ENCODE measurements at regions not wholly inside any gene's neighbourhood (a gene's known extent, or its start where the extent isn't known, plus 50 kb on each side); places are given as distances from the start of the nearest gene placed in this dataset.

GRCh38 chr18:72316497-72316896, 227.6 kb downstream of the CBLN2 start:
- no peak overlapping the region for H3K4me3 Mint-ChIP-seq
- H3K36me3 ChIP-seq (ENCODE audit: insufficient read depth, low read length): no peaks in the 10 kb centered on the region
- H3K27ac Mint-ChIP-seq: no peak overlapping the region
- H3K9me3 Mint-ChIP-seq: peaks cover 0 to 16% (median 11%) of the 10 kb centered on the region in 8 donors
- no peak overlapping the region for H3K4me3 ChIP-seq (ENCODE audit: low read length in 2 of 2)
- ChIA-PET POLR2A (ENCODE audit: partially characterized antibody) (no interaction called here), CTCF (ENCODE audit: partially characterized antibody) (no interaction called here)
- intact Hi-C loops (cut with micrococcal nuclease): no loop called here
- H3K36me3 Mint-ChIP-seq: no peaks in the 10 kb centered on the region
- no peaks in the 10 kb centered on the region for H3K4me1 Mint-ChIP-seq
- DNase-seq: no peak
- no peaks in the 10 kb centered on the region for H3K9me3 ChIP-seq (ENCODE audit: control insufficient read depth in 1 of 2, low read length in 2 of 2)
- no peaks in the 10 kb centered on the region for H3K27me3 ChIP-seq (ENCODE audit: insufficient read depth, low read length)
- no peak overlapping the region for H3K27ac ChIP-seq (ENCODE audit: low read depth, low read length)
- no peaks in the 10 kb centered on the region for H3K27me3 Mint-ChIP-seq
- H3K4me1 ChIP-seq (ENCODE audit: insufficient read depth, low read length): no peaks in the 10 kb centered on the region

GRCh38 chr18:72283148-72283925, 260.8 kb downstream of the CBLN2 start:
- no peaks in the 10 kb centered on the region for H3K36me3 Mint-ChIP-seq
- Histone ChIP-seq H3K27ac (ENCODE audit: low read depth, low read length) (no peak overlapping the region), H3K4me1 (ENCODE audit: insufficient read depth, low read length) (no peaks in the 10 kb centered on the region), H3K9me3 (ENCODE audit: control insufficient read depth in 1 of 2, low read length in 2 of 2) (no peaks in the 10 kb centered on the region), H3K36me3 (ENCODE audit: insufficient read depth, low read length) (no peaks in the 10 kb centered on the region), H3K4me3 (ENCODE audit: low read length in 2 of 2) (no peak overlapping the region), H3K27me3 (ENCODE audit: insufficient read depth, low read length) (no peaks in the 10 kb centered on the region)
- peaks cover 0 to 18% (median 9%) of the 10 kb centered on the region in 8 donors for H3K9me3 Mint-ChIP-seq
- no peak overlapping the region for H3K27ac Mint-ChIP-seq
- H3K27me3 Mint-ChIP-seq: no peaks in the 10 kb centered on the region
- intact Hi-C loops (cut with micrococcal nuclease): no loop called here
- ChIA-PET CTCF (ENCODE audit: partially characterized antibody) (no interaction called here), POLR2A (ENCODE audit: partially characterized antibody) (no interaction called here)
- no peak overlapping the region for H3K4me3 Mint-ChIP-seq
- no peak for DNase-seq
- H3K4me1 Mint-ChIP-seq: no peaks in the 10 kb centered on the region

GRCh38 chr18:72273025-72273424, 271.1 kb downstream of the CBLN2 start:
- no peak overlapping the region for H3K27ac Mint-ChIP-seq
- CTCF ChIA-PET (ENCODE audit: partially characterized antibody): no interaction called here
- POLR2A ChIA-PET (ENCODE audit: partially characterized antibody): no interaction called here

GRCh38 chr18:72261590-72261989, 282.6 kb downstream of the CBLN2 start:
- no peaks in the 10 kb centered on the region for H3K9me3 ChIP-seq (ENCODE audit: control insufficient read depth in 1 of 2, low read length in 2 of 2)
- H3K4me1 ChIP-seq (ENCODE audit: insufficient read depth, low read length): no peaks in the 10 kb centered on the region
- Mint-ChIP-seq H3K36me3 (no peaks in the 10 kb centered on the region), H3K4me3 (no peak overlapping the region), H3K27ac (no peak overlapping the region), H3K9me3 (peaks cover 0 to 10% (median 3%) of the 10 kb centered on the region in 8 donors), H3K27me3 (no peaks in the 10 kb centered on the region), H3K4me1 (no peaks in the 10 kb centered on the region)
- no peaks in the 10 kb centered on the region for H3K36me3 ChIP-seq (ENCODE audit: insufficient read depth, low read length)
- no peak overlapping the region for H3K4me3 ChIP-seq (ENCODE audit: low read length in 2 of 2)
- H3K27me3 ChIP-seq (ENCODE audit: insufficient read depth, low read length): no peaks in the 10 kb centered on the region
- CTCF ChIA-PET (ENCODE audit: partially characterized antibody): no interaction called here
- intact Hi-C loops (cut with micrococcal nuclease): no loop called here
- no peak for DNase-seq
- POLR2A ChIA-PET (ENCODE audit: partially characterized antibody): no interaction called here
- no peak overlapping the region for H3K27ac ChIP-seq (ENCODE audit: low read depth, low read length)

More at GRCh38 chr18:72273025-72273424, 271.1 kb downstream of the CBLN2 start:
- H3K27me3 Mint-ChIP-seq: no peaks in the 10 kb centered on the region
- Histone ChIP-seq H3K9me3 (ENCODE audit: control insufficient read depth in 1 of 2, low read length in 2 of 2) (no peaks in the 10 kb centered on the region), H3K36me3 (ENCODE audit: insufficient read depth, low read length) (no peaks in the 10 kb centered on the region), H3K27me3 (ENCODE audit: insufficient read depth, low read length) (no peaks in the 10 kb centered on the region), H3K4me1 (ENCODE audit: insufficient read depth, low read length) (no peaks in the 10 kb centered on the region), H3K27ac (ENCODE audit: low read depth, low read length) (no peak overlapping the region), H3K4me3 (ENCODE audit: low read length in 2 of 2) (no peak overlapping the region)
- no peak for DNase-seq
- no peaks in the 10 kb centered on the region for H3K4me1 Mint-ChIP-seq
- no peak overlapping the region for H3K4me3 Mint-ChIP-seq
- intact Hi-C loops (cut with micrococcal nuclease): no loop called here
- H3K9me3 Mint-ChIP-seq: peaks cover 4 to 29% (median 12%) of the 10 kb centered on the region in 8 donors
- H3K36me3 Mint-ChIP-seq: no peaks in the 10 kb centered on the region

GRCh38 chr18:72246076-72246475, 298.1 kb downstream of the CBLN2 start:
- Histone ChIP-seq H3K36me3 (ENCODE audit: insufficient read depth, low read length) (no peaks in the 10 kb centered on the region), H3K4me1 (ENCODE audit: insufficient read depth, low read length) (no peaks in the 10 kb centered on the region), H3K27me3 (ENCODE audit: insufficient read depth, low read length) (no peaks in the 10 kb centered on the region), H3K27ac (ENCODE audit: low read depth, low read length) (no peak overlapping the region), H3K9me3 (ENCODE audit: control insufficient read depth in 1 of 2, low read length in 2 of 2) (no peaks in the 10 kb centered on the region), H3K4me3 (ENCODE audit: low read length in 2 of 2) (no peak overlapping the region)
- peaks cover 0 to 13% (median 5%) of the 10 kb centered on the region in 8 donors for H3K9me3 Mint-ChIP-seq
- POLR2A ChIA-PET (ENCODE audit: partially characterized antibody): no interaction called here
- no peak for DNase-seq
- no peaks in the 10 kb centered on the region for H3K36me3 Mint-ChIP-seq
- no peak overlapping the region for H3K27ac Mint-ChIP-seq
- no peak overlapping the region for H3K4me3 Mint-ChIP-seq
- H3K27me3 Mint-ChIP-seq: no peaks in the 10 kb centered on the region
- intact Hi-C loops (cut with micrococcal nuclease): no loop called here
- H3K4me1 Mint-ChIP-seq: no peaks in the 10 kb centered on the region
- CTCF ChIA-PET (ENCODE audit: partially characterized antibody): no interaction called here

- intact Hi-C loops (cut with micrococcal nuclease): no loop called here
- Histone ChIP-seq H3K27ac (ENCODE audit: low read depth, low read length) (no peak overlapping the region), H3K36me3 (ENCODE audit: insufficient read depth, low read length) (no peaks in the 10 kb centered on the region), H3K4me1 (ENCODE audit: insufficient read depth, low read length) (no peaks in the 10 kb centered on the region), H3K4me3 (ENCODE audit: low read length in 2 of 2) (no peak overlapping the region), H3K27me3 (ENCODE audit: insufficient read depth, low read length) (no peaks in the 10 kb centered on the region), H3K9me3 (ENCODE audit: control insufficient read depth in 1 of 2, low read length in 2 of 2) (no peaks in the 10 kb centered on the region)
- CTCF ChIA-PET (ENCODE audit: partially characterized antibody): no interaction called here
- no peak for DNase-seq
- H3K36me3 Mint-ChIP-seq: no peaks in the 10 kb centered on the region
- no peaks in the 10 kb centered on the region for H3K27me3 Mint-ChIP-seq
- H3K4me1 Mint-ChIP-seq: no peaks in the 10 kb centered on the region
- peaks cover 2 to 15% (median 8%) of the 10 kb centered on the region in 8 donors for H3K9me3 Mint-ChIP-seq
- H3K4me3 Mint-ChIP-seq: no peak overlapping the region
- POLR2A ChIA-PET (ENCODE audit: partially characterized antibody): no interaction called here
- no peak overlapping the region for H3K27ac Mint-ChIP-seq
These were observed 308.7 kb downstream of the CBLN2 start for GRCh38 chr18:72235422-72235821.

- peaks cover 0 to 17% (median 7%) of the 10 kb centered on the region in 8 donors for H3K9me3 Mint-ChIP-seq
- Histone ChIP-seq H3K4me1 (ENCODE audit: insufficient read depth, low read length) (no peaks in the 10 kb centered on the region), H3K27me3 (ENCODE audit: insufficient read depth, low read length) (no peaks in the 10 kb centered on the region), H3K36me3 (ENCODE audit: insufficient read depth, low read length) (no peaks in the 10 kb centered on the region), H3K27ac (ENCODE audit: low read depth, low read length) (no peak overlapping the region), H3K9me3 (ENCODE audit: control insufficient read depth in 1 of 2, low read length in 2 of 2) (peaks cover 0 to 3% of the 10 kb centered on the region in 2 donors), H3K4me3 (ENCODE audit: low read length in 2 of 2) (no peak overlapping the region)
- CTCF ChIA-PET (ENCODE audit: partially characterized antibody): no interaction called here
- no peaks in the 10 kb centered on the region for H3K27me3 Mint-ChIP-seq
- POLR2A ChIA-PET (ENCODE audit: partially characterized antibody): no interaction called here
- DNase-seq: no peak
- H3K36me3 Mint-ChIP-seq: no peaks in the 10 kb centered on the region
- H3K27ac Mint-ChIP-seq: no peak overlapping the region
- H3K4me1 Mint-ChIP-seq: no peaks in the 10 kb centered on the region
- intact Hi-C loops (cut with micrococcal nuclease): no loop called here
- H3K4me3 Mint-ChIP-seq: no peak overlapping the region
These were observed 311.0 kb downstream of the CBLN2 start for GRCh38 chr18:72233106-72233505.
